ENCODE measurements at regions not wholly inside any gene's neighbourhood (a gene's known extent, or its start where the extent isn't known, plus 50 kb on each side); places are given as distances from the start of the nearest gene placed in this dataset.

DNA sequence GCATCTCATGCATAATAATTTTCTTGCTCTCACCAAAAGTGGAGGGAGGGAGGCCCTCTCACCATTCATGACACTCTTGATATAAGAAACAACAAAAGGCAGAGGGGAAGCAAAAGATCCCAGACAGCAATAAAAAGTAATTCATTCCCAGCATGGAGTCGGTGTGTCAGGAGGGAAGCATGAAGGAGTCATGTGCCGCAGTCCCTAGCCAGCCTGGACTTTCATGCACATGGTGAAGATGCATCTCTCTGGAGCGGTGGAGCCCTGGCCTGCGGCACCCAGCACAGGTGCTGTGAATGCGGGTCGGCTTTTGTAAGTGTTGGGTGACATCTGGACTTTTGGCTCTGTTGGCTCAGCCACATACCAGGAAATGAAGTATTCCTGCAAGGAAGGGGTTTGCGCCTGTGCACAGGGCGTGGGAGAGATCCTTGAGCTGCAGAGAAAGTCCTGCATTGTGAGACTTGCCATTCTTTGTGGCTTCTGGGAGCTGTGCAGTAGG, 119.4 kb downstream of the COPS8 start:
- Mint-ChIP-seq H3K27ac (no peak overlapping the region), H3K27me3 (ENCODE audit: low read depth, poor library complexity) (peaks cover 5% of the 10 kb centered on the region), H3K9me3 (no peaks in the 10 kb centered on the region), H3K4me1 (peaks cover 71% of the 10 kb centered on the region), H3K4me3 (no peak overlapping the region), H3K36me3 (ENCODE audit: low read depth) (no peaks in the 10 kb centered on the region)
- DNase-seq: no peak
- TF ChIP-seq, protein P1, sequence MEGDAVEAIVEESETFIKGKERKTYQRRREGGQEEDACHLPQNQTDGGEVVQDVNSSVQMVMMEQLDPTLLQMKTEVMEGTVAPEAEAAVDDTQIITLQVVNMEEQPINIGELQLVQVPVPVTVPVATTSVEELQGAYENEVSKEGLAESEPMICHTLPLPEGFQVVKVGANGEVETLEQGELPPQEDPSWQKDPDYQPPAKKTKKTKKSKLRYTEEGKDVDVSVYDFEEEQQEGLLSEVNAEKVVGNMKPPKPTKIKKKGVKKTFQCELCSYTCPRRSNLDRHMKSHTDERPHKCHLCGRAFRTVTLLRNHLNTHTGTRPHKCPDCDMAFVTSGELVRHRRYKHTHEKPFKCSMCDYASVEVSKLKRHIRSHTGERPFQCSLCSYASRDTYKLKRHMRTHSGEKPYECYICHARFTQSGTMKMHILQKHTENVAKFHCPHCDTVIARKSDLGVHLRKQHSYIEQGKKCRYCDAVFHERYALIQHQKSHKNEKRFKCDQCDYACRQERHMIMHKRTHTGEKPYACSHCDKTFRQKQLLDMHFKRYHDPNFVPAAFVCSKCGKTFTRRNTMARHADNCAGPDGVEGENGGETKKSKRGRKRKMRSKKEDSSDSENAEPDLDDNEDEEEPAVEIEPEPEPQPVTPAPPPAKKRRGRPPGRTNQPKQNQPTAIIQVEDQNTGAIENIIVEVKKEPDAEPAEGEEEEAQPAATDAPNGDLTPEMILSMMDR (IDR thresholded peaks at IDR 0.05): no peak

DNA sequence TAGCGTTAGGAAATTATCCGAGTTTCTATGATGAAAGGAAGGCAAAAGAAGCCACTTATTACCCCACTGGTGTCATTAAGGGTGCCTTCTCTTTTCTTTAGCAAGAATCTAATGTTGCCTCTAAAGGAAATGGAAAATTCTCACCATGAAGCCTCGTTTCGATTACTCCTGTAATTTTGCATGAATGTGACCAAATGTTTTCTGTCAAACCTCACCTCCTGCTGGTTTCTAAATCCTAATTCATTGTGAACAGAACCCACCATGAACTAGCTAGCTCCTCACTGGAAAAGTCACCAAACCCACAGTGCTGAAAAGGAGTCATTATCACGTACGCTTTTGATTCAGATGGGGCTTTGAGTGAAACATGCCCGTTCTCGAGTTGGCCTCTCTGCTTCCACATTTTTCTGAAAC, 119.9 kb downstream of the COPS8 start:
- H3K36me3 Mint-ChIP-seq (ENCODE audit: low read depth): no peaks in the 10 kb centered on the region
- H3K4me1 Mint-ChIP-seq: peaks cover 71% of the 10 kb centered on the region
- no peak overlapping the region for H3K4me3 Mint-ChIP-seq

DNA sequence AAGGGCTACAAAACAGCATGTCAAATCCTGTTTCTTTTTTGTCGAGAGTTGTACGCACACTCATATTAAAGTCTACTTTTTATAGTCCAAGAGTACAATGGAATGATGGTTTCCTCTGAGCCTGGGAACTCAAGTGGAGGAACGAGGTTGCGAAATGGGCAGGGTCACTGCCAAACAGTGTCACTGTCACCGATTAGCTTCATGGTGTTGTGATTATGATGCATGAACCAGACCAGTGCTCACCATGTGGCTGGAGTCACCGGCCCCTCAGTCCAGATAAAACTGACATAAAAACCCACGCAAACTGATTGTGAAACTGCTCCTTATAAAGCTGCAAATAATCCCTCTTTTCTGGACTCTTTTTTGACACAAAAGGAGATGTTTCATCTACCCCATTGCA, 122.0 kb downstream of the COPS8 start:
- Mint-ChIP-seq H3K36me3 (ENCODE audit: low read depth) (no peaks in the 10 kb centered on the region), H3K27ac (no peak overlapping the region), H3K9me3 (no peaks in the 10 kb centered on the region), H3K27me3 (ENCODE audit: low read depth, poor library complexity) (peaks cover 3% of the 10 kb centered on the region), H3K4me3 (no peak overlapping the region), H3K4me1 (peaks cover 50% of the 10 kb centered on the region)
- TF ChIP-seq, protein P1 (IDR thresholded peaks at IDR 0.05): no peak
- DNase-seq: no peak

More for the DNA sequence above, 119.9 kb downstream of the COPS8 start:
- Mint-ChIP-seq H3K9me3 (no peaks in the 10 kb centered on the region), H3K27ac (peak overlapping the region; percentile 65), H3K27me3 (ENCODE audit: low read depth, poor library complexity) (peaks cover 5% of the 10 kb centered on the region)
- TF ChIP-seq, protein P1 (IDR thresholded peaks at IDR 0.05): no peak
- no peak for DNase-seq

DNA sequence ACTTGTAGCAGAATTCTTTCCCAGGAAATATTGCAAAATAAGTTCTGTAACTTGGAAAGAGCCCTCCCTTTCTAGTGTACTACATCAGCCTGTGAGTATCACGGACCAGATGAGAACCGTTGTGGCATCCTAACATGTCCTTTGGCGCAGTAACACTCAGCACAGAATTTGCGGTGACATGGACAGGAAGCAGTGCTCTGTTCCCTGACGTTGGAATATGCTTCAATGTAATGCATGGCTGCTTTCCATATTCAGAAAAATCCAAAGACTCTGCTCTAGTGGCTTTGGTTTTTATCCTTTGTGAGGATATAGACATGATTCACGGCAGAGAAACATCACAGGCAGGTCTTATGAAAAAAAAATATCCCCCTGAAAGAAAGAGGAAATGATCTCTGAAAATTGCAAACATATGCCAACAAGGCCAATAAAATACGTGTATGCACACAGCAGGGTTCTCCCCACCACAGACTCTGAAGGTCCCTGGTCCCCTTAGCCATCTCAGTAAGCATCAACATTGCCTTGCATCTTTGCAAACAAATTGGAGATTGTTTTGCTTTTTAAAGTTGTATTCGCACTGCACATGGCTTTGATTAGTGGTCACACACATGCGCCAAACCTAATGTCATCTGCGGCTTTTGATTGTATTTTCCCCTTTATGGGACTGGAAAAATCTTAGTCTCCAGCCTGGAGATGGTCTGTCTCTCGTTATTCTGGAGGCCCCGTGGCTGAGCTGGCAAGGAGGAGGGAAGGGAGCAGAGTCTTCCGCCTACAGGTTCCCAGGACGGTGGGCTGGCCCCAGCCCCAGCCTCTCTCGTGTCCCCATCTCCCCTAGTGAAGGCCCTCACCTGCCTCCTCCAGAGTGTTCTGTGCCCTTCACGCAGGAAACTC, 122.9 kb downstream of the COPS8 start:
- DNase-seq: no peak
- TF ChIP-seq, protein P1 (IDR thresholded peaks at IDR 0.05): no peak
- Mint-ChIP-seq H3K9me3 (no peaks in the 10 kb centered on the region), H3K4me3 (no peak overlapping the region), H3K27me3 (ENCODE audit: low read depth, poor library complexity) (peaks cover 3% of the 10 kb centered on the region), H3K4me1 (peaks cover 41% of the 10 kb centered on the region), H3K27ac (no peak overlapping the region), H3K36me3 (ENCODE audit: low read depth) (no peaks in the 10 kb centered on the region)

DNA sequence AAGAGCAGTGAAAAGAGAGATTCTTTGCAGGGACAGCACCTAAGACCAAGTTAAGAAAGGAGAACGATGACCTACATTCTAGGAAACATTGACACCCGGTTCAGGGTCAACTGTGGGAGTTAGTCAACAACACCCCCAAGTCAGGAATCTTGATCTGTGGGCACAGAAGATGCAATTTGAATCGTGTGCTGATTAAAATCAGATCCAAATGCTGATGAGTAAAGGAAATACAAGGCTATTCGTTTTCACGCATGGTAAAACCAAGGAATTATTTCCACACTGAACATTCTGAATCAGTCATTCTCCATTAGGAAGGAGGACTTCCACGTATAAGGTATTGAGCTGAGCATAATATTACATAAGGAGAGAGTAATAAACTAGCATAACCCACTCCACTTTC, 124.2 kb downstream of the COPS8 start:
- Mint-ChIP-seq H3K27me3 (ENCODE audit: low read depth, poor library complexity) (peaks cover 3% of the 10 kb centered on the region), H3K27ac (no peak overlapping the region)

More for the DNA sequence above, 124.2 kb downstream of the COPS8 start:
- no peak for DNase-seq
- Mint-ChIP-seq H3K9me3 (no peaks in the 10 kb centered on the region), H3K4me3 (no peak overlapping the region), H3K4me1 (peaks cover 34% of the 10 kb centered on the region), H3K36me3 (ENCODE audit: low read depth) (no peaks in the 10 kb centered on the region)
- TF ChIP-seq, protein P1 (IDR thresholded peaks at IDR 0.05): no peak
